GM12865 (cell line): ENCODE measurements at regions not wholly inside any gene's neighbourhood (a gene's known extent, or its start where the extent isn't known, plus 50 kb on each side); places are given as distances from the start of the nearest gene placed in this dataset.
A peak's percentile ranks its signal among the peaks of the same experiment; 100 is the strongest.

ENCODE experiments used
- DNase-seq: peaks from one replicate; pipeline ENCODE4 v3.0.0; 2010; ENCODE audit warnings: low read depth
- H3K4me3 ChIP-seq: 2 replicates; pipeline ENCODE4 v1.5.1; 2011; ENCODE audit warnings: mild to moderate bottlenecking, low read depth, low read length, control low read depth
- TF ChIP-seq, protein P1 (sequence below): IDR thresholded peaks from 2 replicates; pipeline ENCODE4 v1.5.1; 2011; ENCODE audit warnings: low read length, control low read depth, low read depth, inconsistent platforms; ENCODE audit not compliant: insufficient read depth; ENCODE audit errors: missing control alignments

DNA sequence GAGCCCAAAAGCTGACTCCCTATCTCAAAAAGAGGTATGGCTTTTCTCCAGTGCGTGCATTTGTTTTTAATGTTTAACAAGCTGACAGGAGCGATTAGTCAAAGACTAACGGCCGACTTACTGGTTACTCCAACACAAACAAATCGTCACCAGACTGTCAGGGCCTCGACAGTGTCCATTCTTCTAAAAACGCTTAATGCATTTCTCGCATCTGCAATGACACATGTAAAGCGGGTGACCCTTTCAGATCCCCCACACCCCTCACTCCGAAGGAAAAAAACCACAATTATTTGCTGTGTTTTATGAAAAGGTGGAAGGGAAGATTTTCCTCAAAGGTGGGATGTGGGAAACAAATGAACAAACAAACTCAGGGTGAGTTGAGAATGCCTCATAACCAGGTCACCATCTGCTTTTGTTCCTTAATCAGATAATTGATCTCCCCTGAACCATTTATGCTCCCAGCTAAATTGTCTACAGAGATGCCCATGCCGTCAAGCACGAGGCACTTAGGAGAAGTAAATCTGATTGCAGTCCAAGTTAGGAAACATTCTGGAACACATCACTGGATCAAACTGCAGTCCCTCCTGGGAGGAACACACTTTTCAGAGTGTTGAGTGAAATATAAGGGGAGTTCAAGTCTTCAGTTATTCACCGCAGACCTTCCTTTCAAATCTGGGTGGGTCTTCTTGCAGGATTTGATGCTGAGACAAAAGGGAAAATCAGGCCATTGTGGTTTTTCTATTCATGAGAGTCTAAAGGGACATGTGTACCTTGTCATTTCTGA is 340.8 kb downstream of the CMPK2 start:
- TF ChIP-seq, protein P1, sequence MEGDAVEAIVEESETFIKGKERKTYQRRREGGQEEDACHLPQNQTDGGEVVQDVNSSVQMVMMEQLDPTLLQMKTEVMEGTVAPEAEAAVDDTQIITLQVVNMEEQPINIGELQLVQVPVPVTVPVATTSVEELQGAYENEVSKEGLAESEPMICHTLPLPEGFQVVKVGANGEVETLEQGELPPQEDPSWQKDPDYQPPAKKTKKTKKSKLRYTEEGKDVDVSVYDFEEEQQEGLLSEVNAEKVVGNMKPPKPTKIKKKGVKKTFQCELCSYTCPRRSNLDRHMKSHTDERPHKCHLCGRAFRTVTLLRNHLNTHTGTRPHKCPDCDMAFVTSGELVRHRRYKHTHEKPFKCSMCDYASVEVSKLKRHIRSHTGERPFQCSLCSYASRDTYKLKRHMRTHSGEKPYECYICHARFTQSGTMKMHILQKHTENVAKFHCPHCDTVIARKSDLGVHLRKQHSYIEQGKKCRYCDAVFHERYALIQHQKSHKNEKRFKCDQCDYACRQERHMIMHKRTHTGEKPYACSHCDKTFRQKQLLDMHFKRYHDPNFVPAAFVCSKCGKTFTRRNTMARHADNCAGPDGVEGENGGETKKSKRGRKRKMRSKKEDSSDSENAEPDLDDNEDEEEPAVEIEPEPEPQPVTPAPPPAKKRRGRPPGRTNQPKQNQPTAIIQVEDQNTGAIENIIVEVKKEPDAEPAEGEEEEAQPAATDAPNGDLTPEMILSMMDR: no peak
- no peak for DNase-seq

GRCh38 chr2:6525475-6525964 is 340.2 kb downstream of the CMPK2 start:
- no peak for DNase-seq
- H3K4me3 ChIP-seq: no peak overlapping the region
- TF ChIP-seq, protein P1: no peak

More for the DNA sequence above, 340.8 kb downstream of the CMPK2 start:
- H3K4me3 ChIP-seq: no peak overlapping the region

DNA sequence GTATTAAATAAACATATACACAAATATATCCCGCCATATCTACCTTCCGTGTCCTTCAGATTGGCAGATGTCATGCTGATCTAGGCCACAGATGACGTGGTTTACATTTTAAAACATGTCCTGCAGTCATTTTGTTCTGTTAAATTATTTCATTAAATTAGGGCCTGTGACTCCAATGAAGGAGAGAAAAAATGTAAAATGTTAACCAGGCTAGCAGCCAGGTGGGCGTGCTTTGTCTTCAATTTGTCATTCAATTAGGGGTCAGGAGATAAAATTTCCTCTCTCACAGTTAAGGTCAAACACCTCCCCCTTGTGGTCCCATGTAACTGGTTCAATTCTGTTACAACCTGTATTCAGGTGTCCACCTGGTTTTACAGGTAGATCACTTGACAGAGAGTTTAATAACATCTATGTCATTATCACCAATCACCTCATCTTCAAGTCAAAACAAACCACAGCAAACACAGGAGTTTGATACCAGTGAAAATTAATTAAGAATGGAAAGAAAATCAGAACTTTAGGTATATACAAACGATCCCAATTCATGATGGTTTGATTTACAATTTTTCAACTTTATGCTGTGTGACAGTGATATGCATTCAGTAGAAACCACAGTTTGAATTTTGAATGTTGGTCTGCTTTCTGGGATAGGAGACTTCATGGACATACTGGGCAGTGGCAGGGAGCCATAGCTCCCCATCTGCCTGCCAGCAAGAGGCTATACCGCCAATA is 339.4 kb downstream of the CMPK2 start:
- peak; percentile 49 for DNase-seq
- TF ChIP-seq, protein P1: peak; percentile 41
- H3K4me3 ChIP-seq: no peak overlapping the region

GRCh38 chr2:6531304-6531703 is 334.4 kb downstream of the CMPK2 start:
- no peak for DNase-seq
- TF ChIP-seq, protein P1: no peak
- H3K4me3 ChIP-seq: no peak overlapping the region

GRCh38 chr2:6535572-6535971 is 330.1 kb downstream of the CMPK2 start:
- no peak for DNase-seq
- no peak overlapping the region for H3K4me3 ChIP-seq
- TF ChIP-seq, protein P1: no peak

DNA sequence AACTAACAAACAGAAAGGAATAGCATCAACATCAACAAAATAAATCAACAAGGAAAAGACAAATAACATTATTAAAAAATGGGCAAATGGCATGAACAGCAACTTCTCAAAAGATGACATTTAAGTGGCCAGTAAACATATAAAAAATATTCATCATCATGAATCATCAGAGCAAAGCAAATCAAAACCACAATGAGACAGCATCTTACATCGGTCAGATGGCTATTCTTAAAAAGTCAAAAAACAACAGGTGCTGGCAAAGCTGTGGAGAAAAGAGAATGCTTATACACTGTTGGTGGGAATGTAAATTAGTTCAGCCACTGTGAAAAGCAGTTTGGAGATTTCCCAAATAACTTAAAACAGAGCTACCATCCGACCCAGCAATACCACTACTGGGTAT is 327.1 kb downstream of the CMPK2 start:
- no peak overlapping the region for H3K4me3 ChIP-seq
- DNase-seq: no peak
- TF ChIP-seq, protein P1: no peak
